Activated naive CD4-positive, alpha-beta T cell treated with anti-CD3 and anti-CD28 coated beads, Interleukin-2, amount 50 U/mL, for 24 hours (primary cell): ENCODE measurements at regions not wholly inside any gene's neighbourhood (a gene's known extent, or its start where the extent isn't known, plus 50 kb on each side); places are given as distances from the start of the nearest gene placed in this dataset.

Experiments
- H3K27ac Mint-ChIP-seq: one replicate; pipeline ENCODE4 v1.8.0; 2021; ENCODE audit warnings: mild to moderate bottlenecking, mixed read lengths
- H3K27me3 Mint-ChIP-seq: one replicate; pipeline ENCODE4 v1.8.0; 2021; ENCODE audit warnings: mixed read lengths
- H3K36me3 Mint-ChIP-seq: one replicate; pipeline ENCODE4 v1.8.0; 2021; ENCODE audit warnings: mixed read lengths
- H3K4me1 Mint-ChIP-seq: one replicate; pipeline ENCODE4 v1.8.0; 2021; ENCODE audit warnings: mixed read lengths
- H3K4me3 Mint-ChIP-seq: one replicate; pipeline ENCODE4 v1.8.0; 2021; ENCODE audit warnings: mild to moderate bottlenecking, mixed read lengths
- H3K9me3 Mint-ChIP-seq: one replicate; pipeline ENCODE4 v1.8.0; 2021; ENCODE audit warnings: mixed read lengths

- H3K4me3 Mint-ChIP-seq: no peak overlapping the region
- no peak overlapping the region for H3K27ac Mint-ChIP-seq
- no peaks in the 10 kb centered on the region for H3K36me3 Mint-ChIP-seq
- H3K9me3 Mint-ChIP-seq: no peaks in the 10 kb centered on the region
- no peaks in the 10 kb centered on the region for H3K27me3 Mint-ChIP-seq
- peaks cover 9% of the 10 kb centered on the region for H3K4me1 Mint-ChIP-seq
Observed at GRCh38 chr5:68730220-68730978, 363.4 kb upstream of the SLC30A5 start.

- H3K4me1 Mint-ChIP-seq: peaks cover 12% of the 10 kb centered on the region
- no peaks in the 10 kb centered on the region for H3K9me3 Mint-ChIP-seq
- H3K27me3 Mint-ChIP-seq: no peaks in the 10 kb centered on the region
- no peak overlapping the region for H3K27ac Mint-ChIP-seq
- H3K36me3 Mint-ChIP-seq: no peaks in the 10 kb centered on the region
- no peak overlapping the region for H3K4me3 Mint-ChIP-seq
Observed at GRCh38 chr5:68730979-68731654, 362.7 kb upstream of the SLC30A5 start.

DNA sequence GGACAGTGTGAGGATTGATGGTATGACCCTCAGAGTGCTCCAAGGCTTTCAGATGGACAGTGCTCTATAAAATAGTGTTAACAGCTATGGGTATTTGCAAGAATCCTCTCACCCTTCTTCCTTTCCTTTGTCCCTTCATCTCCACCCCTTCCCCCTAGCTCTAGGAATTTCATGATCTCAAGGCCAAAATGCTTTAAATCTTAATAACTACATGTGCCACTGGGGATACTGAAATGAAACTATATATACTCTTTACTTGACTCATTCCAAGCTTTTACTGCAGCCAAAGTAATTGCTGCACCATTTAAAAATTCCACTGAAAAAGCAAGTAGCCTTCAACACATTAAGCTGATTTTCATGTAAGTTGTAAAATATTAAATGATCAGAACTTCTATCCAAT, 361.6 kb upstream of the SLC30A5 start:
- H3K9me3 Mint-ChIP-seq: no peaks in the 10 kb centered on the region
- H3K27ac Mint-ChIP-seq: no peak overlapping the region
- peaks cover 5% of the 10 kb centered on the region for H3K4me1 Mint-ChIP-seq
- no peak overlapping the region for H3K4me3 Mint-ChIP-seq
- no peaks in the 10 kb centered on the region for H3K27me3 Mint-ChIP-seq
- no peaks in the 10 kb centered on the region for H3K36me3 Mint-ChIP-seq

DNA sequence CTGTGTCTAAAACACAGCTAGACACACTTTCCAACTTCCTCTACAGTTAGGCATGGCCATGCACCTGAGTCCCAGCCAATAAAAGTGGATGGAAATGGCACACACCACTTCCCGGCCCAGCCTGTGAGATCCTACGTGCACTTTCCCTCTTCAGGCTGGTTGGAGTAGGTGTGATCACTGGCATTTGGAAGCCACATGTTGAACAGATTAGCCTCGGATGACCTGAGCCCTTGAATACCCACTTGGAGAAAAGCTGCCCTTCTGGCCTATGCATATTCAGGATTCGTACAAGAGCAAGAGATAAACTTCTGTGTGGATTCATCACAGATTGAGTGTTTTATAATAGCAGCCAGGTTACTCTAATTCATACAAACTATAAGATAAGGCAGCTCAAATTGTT, 359.0 kb upstream of the SLC30A5 start:
- Mint-ChIP-seq H3K9me3 (no peaks in the 10 kb centered on the region), H3K27me3 (no peaks in the 10 kb centered on the region), H3K27ac (peak overlapping the region; percentile 31), H3K36me3 (no peaks in the 10 kb centered on the region), H3K4me3 (no peak overlapping the region), H3K4me1 (peaks cover 5% of the 10 kb centered on the region)

- no peaks in the 10 kb centered on the region for H3K27me3 Mint-ChIP-seq
- peaks cover 4% of the 10 kb centered on the region for H3K9me3 Mint-ChIP-seq
- H3K27ac Mint-ChIP-seq: no peak overlapping the region
- no peak overlapping the region for H3K4me3 Mint-ChIP-seq
- H3K36me3 Mint-ChIP-seq: no peaks in the 10 kb centered on the region
- peaks cover 5% of the 10 kb centered on the region for H3K4me1 Mint-ChIP-seq
Observed at GRCh38 chr5:68738236-68738635, 355.6 kb upstream of the SLC30A5 start.

- H3K27me3 Mint-ChIP-seq: no peaks in the 10 kb centered on the region
- H3K36me3 Mint-ChIP-seq: no peaks in the 10 kb centered on the region
- no peak overlapping the region for H3K27ac Mint-ChIP-seq
- peaks cover 5% of the 10 kb centered on the region for H3K4me1 Mint-ChIP-seq
- H3K4me3 Mint-ChIP-seq: no peak overlapping the region
- H3K9me3 Mint-ChIP-seq: peaks cover 4% of the 10 kb centered on the region
Observed at GRCh38 chr5:68738841-68739240, 355.0 kb upstream of the SLC30A5 start.

GRCh38 chr5:68739752-68740151, 354.1 kb upstream of the SLC30A5 start:
- H3K4me3 Mint-ChIP-seq: no peak overlapping the region
- no peak overlapping the region for H3K27ac Mint-ChIP-seq
- H3K36me3 Mint-ChIP-seq: no peaks in the 10 kb centered on the region
- no peaks in the 10 kb centered on the region for H3K27me3 Mint-ChIP-seq
- H3K9me3 Mint-ChIP-seq: peaks cover 4% of the 10 kb centered on the region
- peaks cover 5% of the 10 kb centered on the region for H3K4me1 Mint-ChIP-seq

DNA sequence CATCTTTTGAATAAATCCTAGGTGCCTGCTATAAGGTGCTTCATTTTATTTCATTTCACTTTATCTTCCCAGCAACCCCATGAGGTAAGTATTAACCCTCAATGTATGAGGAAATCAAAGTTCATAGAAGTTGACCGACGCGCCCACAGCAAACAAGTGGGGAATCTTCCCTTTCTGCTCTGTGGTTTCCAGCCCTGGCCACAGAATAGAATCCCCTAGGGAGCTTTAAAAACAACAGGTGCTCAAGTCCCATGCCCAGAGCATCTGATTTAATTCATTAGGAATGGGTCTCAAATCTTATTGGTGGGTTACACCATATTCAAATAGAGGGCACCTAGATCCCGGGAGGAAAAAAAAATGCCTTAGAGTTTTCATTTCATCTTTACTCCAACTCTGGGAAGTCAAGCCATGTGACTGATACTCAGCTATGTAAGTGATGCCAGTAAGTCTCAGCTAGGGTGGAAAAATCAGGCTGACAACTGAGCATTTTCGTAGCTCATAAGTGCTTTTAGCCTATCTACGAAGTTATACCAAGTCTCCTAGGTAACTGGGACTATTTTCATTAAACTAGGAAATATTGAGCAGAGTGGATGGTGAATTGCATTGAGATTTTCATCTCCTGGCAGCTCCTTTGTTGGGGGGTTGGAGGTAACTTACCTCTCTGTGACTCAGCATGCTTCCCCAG, 353.4 kb upstream of the SLC30A5 start:
- Mint-ChIP-seq H3K27me3 (no peaks in the 10 kb centered on the region), H3K27ac (no peak overlapping the region), H3K4me1 (peaks cover 4% of the 10 kb centered on the region), H3K36me3 (no peaks in the 10 kb centered on the region), H3K4me3 (no peak overlapping the region), H3K9me3 (peaks cover 4% of the 10 kb centered on the region)

- Mint-ChIP-seq H3K36me3 (no peaks in the 10 kb centered on the region), H3K4me3 (no peak overlapping the region)
Observed at GRCh38 chr5:68744206-68744605, 349.6 kb upstream of the SLC30A5 start.

DNA sequence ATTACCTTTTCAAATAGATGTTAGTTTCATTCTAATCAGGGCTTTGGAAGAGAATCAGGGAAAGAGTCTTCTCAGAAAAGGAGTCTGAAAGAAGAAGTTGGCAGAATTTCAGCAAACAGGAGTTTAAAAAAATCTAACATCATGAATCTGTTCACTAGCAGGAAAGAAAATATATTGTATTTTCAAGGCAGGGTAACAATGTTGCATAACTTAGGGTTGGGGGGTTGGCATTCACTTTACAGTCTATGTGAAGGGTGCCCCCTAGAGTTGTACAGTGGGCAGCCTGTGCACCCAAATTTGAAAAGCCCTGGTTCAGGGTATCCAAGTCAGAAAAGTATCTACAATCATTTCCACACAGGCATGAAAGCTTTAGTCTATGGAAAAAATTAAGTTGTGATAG, 348.4 kb upstream of the SLC30A5 start:
- Mint-ChIP-seq H3K27me3 (no peaks in the 10 kb centered on the region), H3K9me3 (peaks cover 4% of the 10 kb centered on the region), H3K4me3 (no peak overlapping the region), H3K27ac (no peak overlapping the region), H3K36me3 (no peaks in the 10 kb centered on the region), H3K4me1 (peaks cover 6% of the 10 kb centered on the region)

More at GRCh38 chr5:68744206-68744605, 349.6 kb upstream of the SLC30A5 start:
- H3K9me3 Mint-ChIP-seq: peaks cover 4% of the 10 kb centered on the region
- no peak overlapping the region for H3K27ac Mint-ChIP-seq
- no peaks in the 10 kb centered on the region for H3K4me1 Mint-ChIP-seq
- H3K27me3 Mint-ChIP-seq: no peaks in the 10 kb centered on the region

- H3K4me1 Mint-ChIP-seq: peaks cover 6% of the 10 kb centered on the region
Observed at GRCh38 chr5:68746220-68746619, 347.6 kb upstream of the SLC30A5 start.

GRCh38 chr5:68746643-68747420, 347.0 kb upstream of the SLC30A5 start:
- Mint-ChIP-seq H3K4me1 (peaks cover 6% of the 10 kb centered on the region), H3K27ac (no peak overlapping the region), H3K27me3 (peaks cover 2% of the 10 kb centered on the region), H3K4me3 (no peak overlapping the region), H3K36me3 (no peaks in the 10 kb centered on the region), H3K9me3 (peaks cover 4% of the 10 kb centered on the region)

More at GRCh38 chr5:68746220-68746619, 347.6 kb upstream of the SLC30A5 start:
- Mint-ChIP-seq H3K27me3 (peaks cover 2% of the 10 kb centered on the region), H3K36me3 (no peaks in the 10 kb centered on the region), H3K9me3 (peaks cover 4% of the 10 kb centered on the region), H3K27ac (no peak overlapping the region), H3K4me3 (no peak overlapping the region)

DNA sequence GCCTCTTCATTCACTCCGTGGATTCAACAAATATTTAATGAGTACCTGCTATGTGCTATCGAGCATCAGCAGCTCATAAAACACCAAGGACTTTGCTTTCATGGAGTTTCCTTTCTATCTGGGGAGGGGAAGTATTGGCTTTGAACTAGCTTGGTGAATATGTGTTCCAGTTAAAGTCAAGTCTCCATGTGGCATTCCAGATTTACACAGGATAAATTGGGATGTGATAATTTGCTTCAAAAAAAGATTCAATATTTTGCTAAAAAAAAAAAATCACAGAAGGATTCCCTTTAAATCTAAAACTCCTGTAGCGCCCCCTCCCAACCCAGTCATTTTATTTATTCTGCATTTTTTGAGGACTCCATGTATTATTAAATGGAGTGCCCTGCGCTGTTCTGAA, 346.3 kb upstream of the SLC30A5 start:
- peaks cover 6% of the 10 kb centered on the region for H3K4me1 Mint-ChIP-seq
- H3K27me3 Mint-ChIP-seq: peaks cover 2% of the 10 kb centered on the region
- H3K9me3 Mint-ChIP-seq: peaks cover under 1% of the 10 kb centered on the region
- H3K4me3 Mint-ChIP-seq: no peak overlapping the region
- H3K36me3 Mint-ChIP-seq: no peaks in the 10 kb centered on the region
- no peak overlapping the region for H3K27ac Mint-ChIP-seq

DNA sequence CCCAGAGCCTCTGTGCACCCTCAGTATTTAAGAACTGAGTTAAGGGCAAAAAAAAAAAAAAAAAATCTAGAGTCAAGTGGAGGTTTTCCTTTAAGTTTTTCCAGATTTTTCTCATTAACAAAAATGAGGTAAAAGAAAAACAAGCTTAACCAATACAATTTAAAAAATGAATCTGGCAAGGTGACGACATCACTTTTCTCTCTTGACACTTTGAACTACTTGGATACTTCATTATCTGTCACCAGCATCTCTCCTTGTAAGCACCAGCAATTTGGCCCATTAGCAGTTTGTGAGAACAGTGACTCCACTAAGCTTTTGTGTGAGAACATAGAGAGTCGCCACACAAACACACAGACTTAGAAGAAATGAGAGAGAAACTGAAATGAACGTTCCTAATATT, 345.7 kb upstream of the SLC30A5 start:
- peaks cover 6% of the 10 kb centered on the region for H3K4me1 Mint-ChIP-seq
- H3K9me3 Mint-ChIP-seq: no peaks in the 10 kb centered on the region
- peaks cover 2% of the 10 kb centered on the region for H3K27me3 Mint-ChIP-seq
- no peaks in the 10 kb centered on the region for H3K36me3 Mint-ChIP-seq
- no peak overlapping the region for H3K4me3 Mint-ChIP-seq
- H3K27ac Mint-ChIP-seq: no peak overlapping the region

DNA sequence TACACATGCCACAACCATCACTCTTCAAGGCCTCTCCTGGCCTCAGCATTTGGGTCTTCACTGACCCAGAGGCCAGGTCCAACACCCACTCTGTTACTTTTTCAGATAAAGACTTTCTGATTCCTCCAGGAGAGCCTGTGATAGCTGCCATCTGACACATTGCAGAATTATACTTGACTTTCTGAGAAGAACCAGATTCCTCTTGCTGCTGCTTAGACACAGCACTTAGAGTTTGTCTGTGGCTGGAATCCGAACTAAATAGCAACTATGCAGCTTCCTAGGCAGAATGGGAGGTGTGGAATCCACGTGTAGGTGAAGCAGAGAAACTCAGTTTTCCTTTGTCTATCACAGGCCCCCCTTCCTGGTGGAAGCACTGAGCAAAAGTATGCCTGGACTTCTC, 344.7 kb upstream of the SLC30A5 start:
- Mint-ChIP-seq H3K27ac (no peak overlapping the region), H3K36me3 (no peaks in the 10 kb centered on the region), H3K4me1 (peaks cover 6% of the 10 kb centered on the region), H3K27me3 (peaks cover 2% of the 10 kb centered on the region), H3K4me3 (no peak overlapping the region), H3K9me3 (no peaks in the 10 kb centered on the region)
